ENCODE measurements at regions not wholly inside any gene's neighbourhood (a gene's known extent, or its start where the extent isn't known, plus 50 kb on each side); places are given as distances from the start of the nearest gene placed in this dataset.

- FAIRE-seq = no peak
- Histone ChIP-seq H3K4me1 (no peaks in the 10 kb centered on the region), H3K4me3 (no peak overlapping the region), H3K27ac (no peak overlapping the region), H3K27me3 (no peaks in the 10 kb centered on the region), H3K9me3 (no peaks in the 10 kb centered on the region), H3K36me3 (no peaks in the 10 kb centered on the region)
- 76 to 81% methylated on average over 1 of the region's 1 CpG for WGBS, 2 donors
- TF ChIP-seq, protein P1, sequence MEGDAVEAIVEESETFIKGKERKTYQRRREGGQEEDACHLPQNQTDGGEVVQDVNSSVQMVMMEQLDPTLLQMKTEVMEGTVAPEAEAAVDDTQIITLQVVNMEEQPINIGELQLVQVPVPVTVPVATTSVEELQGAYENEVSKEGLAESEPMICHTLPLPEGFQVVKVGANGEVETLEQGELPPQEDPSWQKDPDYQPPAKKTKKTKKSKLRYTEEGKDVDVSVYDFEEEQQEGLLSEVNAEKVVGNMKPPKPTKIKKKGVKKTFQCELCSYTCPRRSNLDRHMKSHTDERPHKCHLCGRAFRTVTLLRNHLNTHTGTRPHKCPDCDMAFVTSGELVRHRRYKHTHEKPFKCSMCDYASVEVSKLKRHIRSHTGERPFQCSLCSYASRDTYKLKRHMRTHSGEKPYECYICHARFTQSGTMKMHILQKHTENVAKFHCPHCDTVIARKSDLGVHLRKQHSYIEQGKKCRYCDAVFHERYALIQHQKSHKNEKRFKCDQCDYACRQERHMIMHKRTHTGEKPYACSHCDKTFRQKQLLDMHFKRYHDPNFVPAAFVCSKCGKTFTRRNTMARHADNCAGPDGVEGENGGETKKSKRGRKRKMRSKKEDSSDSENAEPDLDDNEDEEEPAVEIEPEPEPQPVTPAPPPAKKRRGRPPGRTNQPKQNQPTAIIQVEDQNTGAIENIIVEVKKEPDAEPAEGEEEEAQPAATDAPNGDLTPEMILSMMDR (IDR thresholded peaks at IDR 0.05) = no peak
- DNase-seq = no peak
- intact Hi-C loops (cut with DNase I) = no loop called here
- ATAC-seq = no peak
Observed at GRCh38 chr12:100692502-100692901, 102.1 kb upstream of the ANO4 start.

GRCh38 chr12:100698518-100698917 lies 96.1 kb upstream of the ANO4 start:
- H3K36me3 ChIP-seq = no peaks in the 10 kb centered on the region
- H3K27me3 ChIP-seq = no peaks in the 10 kb centered on the region
- no peak for ATAC-seq
- TF ChIP-seq, protein P1 (IDR thresholded peaks at IDR 0.05) = no peak
- H3K4me3 ChIP-seq = no peak overlapping the region
- DNase-seq = no peak
- no peaks in the 10 kb centered on the region for H3K4me1 ChIP-seq
- no peak for FAIRE-seq
- H3K27ac ChIP-seq = no peak overlapping the region
- WGBS, 2 donors = 35 to 39% methylated on average over 2 of the region's 2 CpGs
- intact Hi-C loops (cut with DNase I) = no loop called here
- H3K9me3 ChIP-seq = no peaks in the 10 kb centered on the region

DNA sequence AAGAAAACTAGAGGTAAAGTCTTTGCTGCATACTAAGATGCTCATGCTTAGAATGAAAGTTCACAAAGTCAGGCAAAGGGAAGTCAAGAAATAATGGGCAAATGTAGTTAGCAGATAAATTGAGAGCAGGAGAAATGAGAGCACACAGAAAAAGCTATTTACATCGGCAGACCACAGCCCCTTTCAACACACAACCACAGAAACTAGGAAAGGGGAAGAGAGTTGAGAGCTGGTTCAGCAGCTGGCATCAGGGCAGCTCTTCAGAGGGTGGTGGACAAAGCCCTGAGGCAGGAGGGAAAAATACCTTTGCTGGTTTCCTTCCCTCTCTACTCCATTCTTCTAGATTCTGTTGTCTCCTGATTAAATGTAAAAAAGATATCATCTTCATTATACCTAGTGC lies 95.4 kb upstream of the ANO4 start:
- TF ChIP-seq, protein P1 (IDR thresholded peaks at IDR 0.05) = no peak
- no peaks in the 10 kb centered on the region for H3K27me3 ChIP-seq
- intact Hi-C loops (cut with DNase I) = no loop called here
- WGBS, 2 donors = 54 to 61% methylated on average over 1 of the region's 1 CpG
- H3K9me3 ChIP-seq = no peaks in the 10 kb centered on the region
- FAIRE-seq (no peak), ATAC-seq (peak in 1 of 4 donors; percentile 46), DNase-seq (no peak)
- H3K36me3 ChIP-seq = no peaks in the 10 kb centered on the region
- H3K4me3 ChIP-seq = no peak overlapping the region
- H3K4me1 ChIP-seq = no peaks in the 10 kb centered on the region
- no peak overlapping the region for H3K27ac ChIP-seq

DNA sequence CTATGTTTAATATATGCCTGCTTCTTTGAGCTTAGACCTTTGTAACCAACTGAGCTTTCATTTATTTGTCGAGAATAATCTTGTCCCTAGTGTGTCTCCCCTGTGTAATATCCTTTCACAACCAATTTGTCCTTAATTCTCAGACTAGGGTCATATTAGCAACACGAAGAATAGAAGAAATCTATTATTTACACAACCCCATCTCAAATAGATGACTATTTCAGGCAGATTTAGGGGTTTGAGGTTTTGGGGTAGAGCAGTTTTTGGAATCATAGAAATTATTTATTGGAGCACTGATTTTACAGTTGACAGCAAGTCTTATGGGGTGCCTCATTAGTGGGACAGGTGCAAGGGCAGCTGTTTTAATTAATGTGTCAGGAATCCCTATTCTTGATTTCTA lies 91.2 kb upstream of the ANO4 start:
- no peaks in the 10 kb centered on the region for H3K27me3 ChIP-seq
- H3K27ac ChIP-seq = no peak overlapping the region
- H3K4me3 ChIP-seq = no peak overlapping the region
- TF ChIP-seq, protein P1 (IDR thresholded peaks at IDR 0.05) = no peak
- intact Hi-C loops (cut with DNase I) = no loop called here
- H3K36me3 ChIP-seq = no peaks in the 10 kb centered on the region
- DNase-seq (no peak), FAIRE-seq (no peak), ATAC-seq (no peak)
- no peaks in the 10 kb centered on the region for H3K9me3 ChIP-seq
- 47 to 63% methylated on average over 2 of the region's 2 CpGs for WGBS, 2 donors
- no peaks in the 10 kb centered on the region for H3K4me1 ChIP-seq

DNA sequence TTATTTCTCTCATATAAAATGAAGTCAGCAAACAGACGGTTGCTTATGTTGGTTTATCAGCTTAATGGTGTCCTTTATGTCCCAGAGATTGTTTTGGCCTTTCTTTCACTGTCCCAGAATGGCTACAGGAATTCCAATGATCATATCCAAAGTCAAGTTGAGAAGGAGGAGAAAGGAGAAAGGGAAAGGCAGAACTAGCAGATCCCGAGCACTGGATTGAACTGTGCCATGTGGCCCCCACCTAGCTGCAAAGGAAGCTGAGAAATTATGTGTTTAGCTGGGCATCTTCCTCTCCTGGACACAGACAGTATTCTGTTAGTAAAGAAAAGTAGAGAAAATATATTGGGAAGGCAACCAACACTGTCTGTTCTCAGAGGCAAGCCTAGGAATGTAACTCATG lies 90.7 kb upstream of the ANO4 start:
- intact Hi-C loops (cut with DNase I) = no loop called here
- no peaks in the 10 kb centered on the region for H3K36me3 ChIP-seq
- H3K4me3 ChIP-seq = no peak overlapping the region
- no peak overlapping the region for H3K27ac ChIP-seq
- no peaks in the 10 kb centered on the region for H3K27me3 ChIP-seq
- H3K9me3 ChIP-seq = no peaks in the 10 kb centered on the region
- DNase-seq (no peak), FAIRE-seq (no peak), ATAC-seq (no peak)
- H3K4me1 ChIP-seq = no peaks in the 10 kb centered on the region
- 49 to 66% methylated on average over 2 of the region's 2 CpGs for WGBS, 2 donors
- TF ChIP-seq, protein P1 (IDR thresholded peaks at IDR 0.05) = no peak
